ENCODE measurements at regions not wholly inside any gene's neighbourhood (a gene's known extent, or its start where the extent isn't known, plus 50 kb on each side); places are given as distances from the start of the nearest gene placed in this dataset.
A peak's percentile ranks its signal among the peaks of the same experiment; 100 is the strongest.

DNA sequence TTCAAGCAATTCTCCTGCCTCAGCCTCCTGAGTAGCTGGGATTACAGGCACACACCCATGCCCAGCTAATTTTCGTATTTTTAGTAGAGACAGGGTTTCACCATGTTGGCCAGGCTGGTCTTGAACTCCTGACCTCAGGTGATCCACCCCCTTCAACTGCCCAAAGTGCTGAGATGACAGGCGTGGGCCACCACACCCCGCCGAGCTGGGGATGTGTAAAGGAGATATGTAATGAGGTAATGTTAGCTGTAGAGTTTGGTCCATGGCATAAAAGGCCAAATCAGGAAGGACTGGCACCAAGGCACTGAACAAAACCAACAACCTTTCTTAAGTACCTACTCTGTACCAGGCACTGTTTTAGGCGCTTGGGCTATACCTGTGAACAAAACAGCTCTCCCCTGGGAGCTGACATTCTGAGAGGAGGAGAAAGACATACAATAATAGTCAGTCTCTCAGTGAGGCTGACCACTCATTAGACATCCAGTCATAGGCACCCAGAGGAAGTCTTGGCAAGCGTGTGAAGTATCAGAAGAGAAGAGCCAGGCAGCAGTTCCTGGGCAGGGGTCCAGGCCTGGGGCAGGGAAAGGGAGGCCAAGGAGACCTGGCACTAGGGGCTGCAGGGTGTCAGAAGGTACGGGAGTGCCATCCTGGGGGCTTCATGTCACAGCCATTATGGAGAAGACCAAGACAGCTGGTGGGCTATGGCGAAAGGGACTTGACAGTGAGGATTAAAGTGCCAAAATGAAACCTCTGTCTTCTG is 164.8 kb upstream of the DTNBP1 start:
- H3K27me3 ChIP-seq (ENCODE audit: low read depth): no peaks in the 10 kb centered on the region
- peak; percentile 40 for DNase-seq
- H3K4me3 ChIP-seq: no peak overlapping the region
- intact Hi-C loops (cut with micrococcal nuclease): no loop called here
- no peaks in the 10 kb centered on the region for H3K9me3 ChIP-seq (replicated peaks)
- H3K27ac ChIP-seq (replicated peaks): no peak overlapping the region
- H3K4me1 ChIP-seq: peaks cover 14% of the 10 kb centered on the region
- TF ChIP-seq, protein P1, sequence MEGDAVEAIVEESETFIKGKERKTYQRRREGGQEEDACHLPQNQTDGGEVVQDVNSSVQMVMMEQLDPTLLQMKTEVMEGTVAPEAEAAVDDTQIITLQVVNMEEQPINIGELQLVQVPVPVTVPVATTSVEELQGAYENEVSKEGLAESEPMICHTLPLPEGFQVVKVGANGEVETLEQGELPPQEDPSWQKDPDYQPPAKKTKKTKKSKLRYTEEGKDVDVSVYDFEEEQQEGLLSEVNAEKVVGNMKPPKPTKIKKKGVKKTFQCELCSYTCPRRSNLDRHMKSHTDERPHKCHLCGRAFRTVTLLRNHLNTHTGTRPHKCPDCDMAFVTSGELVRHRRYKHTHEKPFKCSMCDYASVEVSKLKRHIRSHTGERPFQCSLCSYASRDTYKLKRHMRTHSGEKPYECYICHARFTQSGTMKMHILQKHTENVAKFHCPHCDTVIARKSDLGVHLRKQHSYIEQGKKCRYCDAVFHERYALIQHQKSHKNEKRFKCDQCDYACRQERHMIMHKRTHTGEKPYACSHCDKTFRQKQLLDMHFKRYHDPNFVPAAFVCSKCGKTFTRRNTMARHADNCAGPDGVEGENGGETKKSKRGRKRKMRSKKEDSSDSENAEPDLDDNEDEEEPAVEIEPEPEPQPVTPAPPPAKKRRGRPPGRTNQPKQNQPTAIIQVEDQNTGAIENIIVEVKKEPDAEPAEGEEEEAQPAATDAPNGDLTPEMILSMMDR (IDR thresholded peaks at IDR 0.05; ENCODE audit: borderline replicate concordance): no peak
- no peaks in the 10 kb centered on the region for H3K36me3 ChIP-seq

DNA sequence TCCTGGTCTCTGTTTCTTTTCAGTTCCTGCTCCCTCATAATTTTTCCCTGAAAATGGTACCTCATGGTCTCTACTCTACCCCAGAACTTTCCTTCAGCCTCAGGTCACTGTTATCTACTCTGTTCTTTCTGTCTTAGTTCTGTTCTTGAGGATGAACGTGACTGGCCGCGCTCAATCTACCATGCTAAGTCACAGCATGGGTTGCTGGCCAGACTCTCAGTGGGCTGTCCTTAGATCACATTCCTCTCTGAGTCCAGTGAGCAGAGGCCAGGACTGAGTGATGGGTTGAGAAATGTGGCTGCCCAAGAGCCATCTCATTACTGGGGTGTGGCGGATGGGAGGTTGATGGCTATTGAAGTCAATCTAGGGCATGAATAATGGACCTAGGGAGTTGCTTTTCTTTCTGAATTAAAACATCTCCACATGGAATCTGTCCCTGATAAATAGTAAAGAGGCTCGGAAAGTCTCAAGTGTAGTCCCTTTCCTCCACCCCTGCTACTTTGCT is 164.0 kb upstream of the DTNBP1 start:
- intact Hi-C loops (cut with micrococcal nuclease): no loop called here
- Histone ChIP-seq H3K4me1 (peaks cover 14% of the 10 kb centered on the region), H3K36me3 (no peaks in the 10 kb centered on the region), H3K27ac (replicated peaks) (no peak overlapping the region), H3K27me3 (ENCODE audit: low read depth) (no peaks in the 10 kb centered on the region), H3K9me3 (replicated peaks) (no peaks in the 10 kb centered on the region), H3K4me3 (no peak overlapping the region)
- TF ChIP-seq, protein P1 (IDR thresholded peaks at IDR 0.05; ENCODE audit: borderline replicate concordance): no peak
- DNase-seq: no peak

DNA sequence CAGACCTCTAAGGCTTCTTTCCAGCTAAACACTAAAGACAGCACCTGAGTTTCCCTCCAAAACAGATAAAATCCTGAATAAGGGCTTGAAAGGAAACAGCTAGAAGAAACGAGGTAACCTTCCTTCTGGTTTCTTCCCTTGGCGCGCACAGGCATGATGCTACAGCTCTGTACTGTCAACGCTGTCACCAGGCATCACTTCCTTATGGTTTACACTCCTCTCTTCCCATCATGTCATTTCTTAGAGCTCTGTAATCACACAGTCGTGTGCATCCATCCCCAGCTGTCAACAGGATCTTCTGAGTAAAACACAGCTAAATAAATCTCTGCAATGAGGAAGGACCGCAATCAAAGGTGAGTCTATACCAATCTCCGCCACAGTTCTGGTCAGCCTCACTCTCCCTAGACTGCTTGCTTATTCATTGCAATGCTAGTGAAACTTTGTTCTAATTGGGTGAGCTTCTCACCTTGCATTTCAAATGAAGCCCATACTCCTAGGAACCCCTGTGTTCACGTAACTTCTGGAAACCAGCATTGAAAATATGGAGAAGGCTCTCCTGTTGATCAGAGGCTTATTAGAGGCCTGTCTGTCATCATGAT is 162.6 kb upstream of the DTNBP1 start:
- H3K4me3 ChIP-seq: no peak overlapping the region
- intact Hi-C loops (cut with micrococcal nuclease): no loop called here
- TF ChIP-seq, protein P1 (IDR thresholded peaks at IDR 0.05; ENCODE audit: borderline replicate concordance): no peak
- no peaks in the 10 kb centered on the region for H3K9me3 ChIP-seq (replicated peaks)
- H3K27ac ChIP-seq (replicated peaks): no peak overlapping the region
- peaks cover 12% of the 10 kb centered on the region for H3K4me1 ChIP-seq
- no peaks in the 10 kb centered on the region for H3K27me3 ChIP-seq (ENCODE audit: low read depth)
- DNase-seq: no peak
- no peaks in the 10 kb centered on the region for H3K36me3 ChIP-seq

DNA sequence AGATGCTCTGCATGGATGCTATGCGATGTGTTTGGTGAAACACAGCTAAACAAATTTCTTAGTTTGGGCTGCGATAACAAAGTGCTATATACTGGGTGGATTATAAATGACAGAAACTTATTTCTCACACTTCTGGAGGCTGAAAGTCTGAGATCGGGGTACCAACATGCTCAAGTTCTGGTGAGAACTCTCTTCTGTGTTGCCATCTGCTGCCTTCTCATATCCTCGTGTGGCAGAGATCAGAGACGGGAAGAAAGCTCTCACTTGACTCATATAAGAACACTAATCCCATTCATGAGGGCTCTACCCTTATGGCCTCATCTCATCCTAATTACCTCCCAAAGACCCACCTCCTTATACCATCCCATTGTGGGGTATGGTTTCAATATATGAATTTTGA is 162.0 kb upstream of the DTNBP1 start:
- DNase-seq: no peak
- TF ChIP-seq, protein P1 (IDR thresholded peaks at IDR 0.05; ENCODE audit: borderline replicate concordance): no peak
- no peak overlapping the region for H3K27ac ChIP-seq (replicated peaks)
- H3K4me1 ChIP-seq: peaks cover 12% of the 10 kb centered on the region
- intact Hi-C loops (cut with micrococcal nuclease): no loop called here
- H3K4me3 ChIP-seq: no peak overlapping the region
- H3K36me3 ChIP-seq: no peaks in the 10 kb centered on the region
- no peaks in the 10 kb centered on the region for H3K27me3 ChIP-seq (ENCODE audit: low read depth)
- no peaks in the 10 kb centered on the region for H3K9me3 ChIP-seq (replicated peaks)

DNA sequence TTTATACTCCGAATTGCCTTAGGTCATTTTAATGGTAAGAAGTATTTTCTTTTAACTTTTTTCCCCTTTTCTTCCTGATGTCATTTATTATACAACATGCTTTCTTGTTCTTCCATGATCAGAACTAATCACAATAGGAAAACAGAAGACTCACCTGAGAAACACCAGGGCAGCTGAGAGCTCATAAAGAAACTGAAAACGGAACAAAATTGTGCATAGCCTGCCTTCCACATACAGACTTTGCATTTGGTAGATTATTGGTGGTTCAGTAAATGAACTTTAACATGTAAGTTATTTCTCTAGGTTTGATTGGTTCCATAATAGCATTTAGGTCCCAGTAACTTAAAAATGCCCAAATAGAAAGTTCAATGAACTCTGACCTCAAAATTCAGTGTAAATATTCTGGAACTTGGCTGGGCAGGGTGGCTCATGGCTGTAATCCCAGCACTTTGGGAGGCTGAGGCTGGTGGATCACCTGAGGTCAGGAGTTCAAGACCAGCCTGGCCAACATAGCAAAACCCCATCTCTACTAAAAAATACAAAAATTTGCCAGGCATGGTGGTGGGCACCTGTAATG is 161.1 kb upstream of the DTNBP1 start:
- Histone ChIP-seq H3K36me3 (no peaks in the 10 kb centered on the region), H3K4me3 (no peak overlapping the region), H3K27ac (replicated peaks) (no peak overlapping the region), H3K27me3 (ENCODE audit: low read depth) (no peaks in the 10 kb centered on the region), H3K9me3 (replicated peaks) (no peaks in the 10 kb centered on the region), H3K4me1 (peaks cover 12% of the 10 kb centered on the region)
- DNase-seq: no peak
- TF ChIP-seq, protein P1 (IDR thresholded peaks at IDR 0.05; ENCODE audit: borderline replicate concordance): no peak
- intact Hi-C loops (cut with micrococcal nuclease): no loop called here
